Natural killer cell (primary cell): ENCODE measurements at regions not wholly inside any gene's neighbourhood (a gene's known extent, or its start where the extent isn't known, plus 50 kb on each side); places are given as distances from the start of the nearest gene placed in this dataset.

Experiments
- ATAC-seq, 3 donors: fragments of 150-1000 bp in 2 of 3; fragments of 200-7000 bp in 1 of 3; cut with Tn5 transposase; 1 replicate in 1 of 3; 2 replicates in 2 of 3; pipeline ENCODE4 v1.10.0; 2021; ENCODE audit warnings: mild to moderate bottlenecking in 2 of 3, moderate library complexity in 2 of 3
- DNase-seq, 2 donors: peaks; one replicate each; pipeline versions ENCODE4 v3.0.0 to v3.0.0-alpha.2; 2013 to 2021; ENCODE audit warnings: mixed read lengths in 1 of 2
- H3K27ac ChIP-seq: one replicate; pipeline ENCODE4 v1.5.1; 2013; ENCODE audit warnings: mild to moderate bottlenecking, low read length
- H3K27me3 ChIP-seq: one replicate; pipeline ENCODE4 v1.6.1; 2013; ENCODE audit warnings: low read length; ENCODE audit not compliant: control insufficient read depth, insufficient read depth
- H3K36me3 ChIP-seq: one replicate; pipeline ENCODE4 v1.6.1; 2013; ENCODE audit warnings: low read length; ENCODE audit not compliant: control insufficient read depth, insufficient read depth
- H3K4me1 ChIP-seq: one replicate; pipeline ENCODE4 v1.6.1; 2013; ENCODE audit warnings: low read length; ENCODE audit not compliant: control insufficient read depth, insufficient read depth
- H3K4me3 ChIP-seq: one replicate; pipeline ENCODE4 v1.5.1; 2013; ENCODE audit warnings: low read length
- H3K9me3 ChIP-seq: one replicate; pipeline ENCODE4 v1.6.1; 2013; ENCODE audit warnings: low read length; ENCODE audit not compliant: control insufficient read depth, insufficient read depth
- H3K27ac Mint-ChIP-seq, 2 donors: one replicate each; pipeline ENCODE4 v1.8.0; 2022; ENCODE audit warnings: mild to moderate bottlenecking in 2 of 2, mixed read lengths in 2 of 2, moderate library complexity in 1 of 2
- H3K27me3 Mint-ChIP-seq, 2 donors: one replicate each; pipeline ENCODE4 v1.8.0; 2022; ENCODE audit warnings: low read depth in 2 of 2, mixed read lengths in 2 of 2
- H3K36me3 Mint-ChIP-seq: one replicate; pipeline ENCODE4 v1.8.0; 2022; ENCODE audit warnings: mixed read lengths
- H3K4me1 Mint-ChIP-seq, 2 donors: one replicate each; pipeline ENCODE4 v1.8.0; 2022; ENCODE audit warnings: mixed read lengths in 2 of 2
- H3K4me3 Mint-ChIP-seq: one replicate; pipeline ENCODE4 v1.8.0; 2022; ENCODE audit warnings: mild to moderate bottlenecking, moderate library complexity, mixed read lengths
- H3K9me3 Mint-ChIP-seq, 2 donors: one replicate each; pipeline ENCODE4 v1.8.0; 2022; ENCODE audit warnings: mixed read lengths in 2 of 2
- CTCF ChIP-seq: fragments of 200-600 bp; IDR thresholded peaks from one replicate; pipeline ENCODE4 v1.8.0; 2022; ENCODE audit warnings: antibody characterized with exemption
- WGBS: methylation state at CpG from one replicate; pipeline ENCODE4 v1.1.7; 2013; ENCODE audit warnings: missing lambda C conversion rate; ENCODE audit not compliant: insufficient coverage; 5-methylcytosine and 5-hydroxymethylcytosine counted together
- intact Hi-C: fragments of 100-400 bp; cut with micrococcal nuclease; formaldehyde crosslinking; loops from one replicate; pipeline ENCODE4 v1.14.2; 2022

GRCh38 chr2:8566155-8566670 lies 115.6 kb upstream of the ID2 start:
- Histone ChIP-seq H3K36me3 (no peaks in the 10 kb centered on the region), H3K27ac (no peak overlapping the region), H3K4me1 (peaks cover 5% of the 10 kb centered on the region), H3K4me3 (no peak overlapping the region), H3K27me3 (no peaks in the 10 kb centered on the region), H3K9me3 (no peaks in the 10 kb centered on the region)
- Mint-ChIP-seq H3K27me3 (no peaks in the 10 kb centered on the region), H3K27ac (no peak overlapping the region), H3K4me3 (no peak overlapping the region), H3K4me1 (peaks cover 14% of the 10 kb centered on the region in 2 donors), H3K36me3 (peaks cover 5% of the 10 kb centered on the region), H3K9me3 (no peaks in the 10 kb centered on the region)
- TF ChIP-seq CTCF: no peak
- intact Hi-C loops: no loop called here
- WGBS: 92% methylated on average over 4 of the region's 4 CpGs
- ATAC-seq (no peak), DNase-seq (no peak)

- ATAC-seq (no peak), DNase-seq (no peak)
- 92% methylated on average over 15 of the region's 15 CpGs for WGBS
- no peak overlapping the region for H3K4me3 Mint-ChIP-seq
- no peak overlapping the region for H3K4me3 ChIP-seq
- no peaks in the 10 kb centered on the region for H3K27me3 Mint-ChIP-seq
- H3K27ac ChIP-seq: no peak overlapping the region
- H3K9me3 ChIP-seq: no peaks in the 10 kb centered on the region
- H3K4me1 Mint-ChIP-seq: peaks cover 14 to 17% of the 10 kb centered on the region in 2 donors
- no peaks in the 10 kb centered on the region for H3K27me3 ChIP-seq
- H3K36me3 Mint-ChIP-seq: peaks cover 2% of the 10 kb centered on the region
- H3K9me3 Mint-ChIP-seq: no peaks in the 10 kb centered on the region
- no peak overlapping the region for H3K27ac Mint-ChIP-seq
- no peaks in the 10 kb centered on the region for H3K36me3 ChIP-seq
- no peak for TF ChIP-seq CTCF
- intact Hi-C loops: no loop called here
- H3K4me1 ChIP-seq: peaks cover 5% of the 10 kb centered on the region
Measured at GRCh38 chr2:8566774-8567468, 114.9 kb upstream of the ID2 start.

DNA sequence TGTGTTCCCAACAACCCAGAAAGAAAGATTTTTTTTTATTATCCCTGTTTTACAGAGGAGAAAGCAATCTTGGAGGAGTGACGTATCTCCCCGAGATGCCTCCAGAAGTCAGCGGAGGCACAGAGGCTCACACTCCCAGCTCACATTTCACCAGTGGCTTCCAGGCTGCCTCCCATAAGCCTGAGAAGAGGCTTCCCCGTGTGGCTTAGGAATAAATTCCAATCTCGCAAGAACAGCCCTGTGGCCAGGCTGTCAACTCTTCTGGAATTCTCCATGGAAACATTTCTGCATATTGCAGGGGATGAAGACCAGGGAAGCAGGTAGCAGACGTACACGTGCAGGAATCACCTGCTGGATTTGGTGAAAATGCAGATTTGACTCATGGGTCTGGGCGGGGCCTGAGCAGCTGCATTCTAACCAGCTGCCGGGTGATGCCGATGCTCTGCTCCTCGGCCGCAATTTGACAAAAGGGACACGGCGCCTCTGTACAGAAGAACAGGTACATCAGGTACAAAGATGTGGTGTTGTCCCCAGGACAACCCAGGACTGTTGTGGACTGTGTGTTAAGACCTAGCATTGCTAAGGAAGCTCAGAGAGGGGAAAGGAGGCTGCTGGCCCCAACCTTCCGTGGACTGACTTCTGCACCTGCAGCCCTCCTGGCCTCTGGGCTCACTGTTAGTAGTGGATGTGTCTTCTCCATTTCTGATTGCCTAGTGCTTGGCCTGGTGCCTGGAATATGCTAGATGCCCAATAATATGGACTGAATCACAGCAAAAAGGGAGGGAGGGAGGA lies 114.2 kb upstream of the ID2 start:
- Mint-ChIP-seq H3K4me3 (no peak overlapping the region), H3K27me3 (no peaks in the 10 kb centered on the region), H3K27ac (no peak overlapping the region), H3K4me1 (peaks cover 14 to 23% of the 10 kb centered on the region in 2 donors), H3K9me3 (no peaks in the 10 kb centered on the region), H3K36me3 (no peaks in the 10 kb centered on the region)
- TF ChIP-seq CTCF: no peak
- no peak overlapping the region for H3K4me3 ChIP-seq
- intact Hi-C loops: no loop called here
- 95% methylated on average over 15 of the region's 15 CpGs for whole genome bisulfite sequencing
- no peaks in the 10 kb centered on the region for H3K9me3 ChIP-seq
- no peaks in the 10 kb centered on the region for H3K36me3 ChIP-seq
- peaks cover 5% of the 10 kb centered on the region for H3K4me1 ChIP-seq
- no peak overlapping the region for H3K27ac ChIP-seq
- no peak for ATAC-seq
- no peaks in the 10 kb centered on the region for H3K27me3 ChIP-seq
- DNase-seq: no peak
